ENCODE measurements at regions not wholly inside any gene's neighbourhood (a gene's known extent, or its start where the extent isn't known, plus 50 kb on each side); places are given as distances from the start of the nearest gene placed in this dataset.

- TF ChIP-seq POLR2A (IDR thresholded peaks at IDR 0.05) (no peak), EP300 (IDR thresholded peaks at IDR 0.05) (no peak), CTCF (IDR thresholded peaks at IDR 0.05) (no peak)
Measured at GRCh38 chr3:55164191-55164590, 236.3 kb upstream of the LRTM1 start.
